NCI-H226 (cell line): ENCODE measurements at regions not wholly inside any gene's neighbourhood (a gene's known extent, or its start where the extent isn't known, plus 50 kb on each side); places are given as distances from the start of the nearest gene placed in this dataset.

Source experiments
- DNase-seq: peaks from one replicate; pipeline ENCODE4 v3.0.0-alpha.2; 2015

DNA sequence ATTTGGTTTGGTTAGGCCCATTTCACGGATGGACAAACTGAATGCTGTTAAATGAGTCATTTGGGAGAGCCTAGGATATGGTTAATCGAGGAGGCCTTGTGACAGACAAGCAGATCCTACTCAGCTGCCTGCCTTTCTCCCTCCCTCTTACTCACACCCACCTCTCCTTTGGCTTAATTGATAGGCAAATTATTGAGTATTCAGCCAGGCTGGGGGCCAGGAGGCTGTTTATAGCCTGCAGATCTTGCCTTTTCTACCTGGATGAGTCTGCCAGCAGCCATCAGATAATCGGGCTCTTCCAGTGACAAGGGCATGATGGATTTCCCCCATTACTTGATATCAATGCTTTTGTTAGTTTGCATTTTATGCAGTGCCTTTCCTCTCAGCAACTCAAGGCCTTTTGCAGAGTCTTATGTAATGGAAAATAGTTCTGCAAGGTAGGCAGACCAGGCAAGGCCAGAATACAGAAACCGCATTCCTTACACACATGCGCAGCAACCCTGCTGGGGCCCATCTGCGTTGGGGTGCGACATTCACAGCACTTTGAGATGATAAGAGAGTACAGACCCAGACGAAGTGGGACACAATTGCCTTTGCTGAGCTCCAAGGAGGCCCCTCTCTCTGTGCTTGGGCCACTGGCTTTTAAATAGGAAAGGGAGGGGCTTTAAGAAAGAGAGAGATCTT, 96.2 kb upstream of the ATP6AP2 start:
- DNase-seq: no peak

DNA sequence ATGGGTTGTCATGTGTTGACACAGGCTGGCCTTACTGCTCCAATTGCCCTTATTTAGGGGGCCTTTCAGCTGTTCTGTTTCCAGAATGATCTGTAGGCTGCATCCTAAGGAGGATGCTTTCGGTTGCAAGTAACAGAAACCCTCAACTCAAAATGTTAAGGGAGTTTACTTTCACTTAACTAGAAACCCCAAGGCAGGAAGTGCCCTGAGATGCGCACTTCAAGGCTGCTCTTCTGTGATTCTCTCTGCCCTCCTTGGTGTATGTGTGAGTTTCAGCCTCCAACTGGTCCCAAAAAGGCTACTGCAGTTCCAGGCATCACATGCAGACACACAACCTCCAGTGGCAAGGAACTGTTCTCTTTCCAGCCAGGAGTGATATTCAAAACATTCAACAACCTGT, 97.3 kb upstream of the ATP6AP2 start:
- no peak for DNase-seq

DNA sequence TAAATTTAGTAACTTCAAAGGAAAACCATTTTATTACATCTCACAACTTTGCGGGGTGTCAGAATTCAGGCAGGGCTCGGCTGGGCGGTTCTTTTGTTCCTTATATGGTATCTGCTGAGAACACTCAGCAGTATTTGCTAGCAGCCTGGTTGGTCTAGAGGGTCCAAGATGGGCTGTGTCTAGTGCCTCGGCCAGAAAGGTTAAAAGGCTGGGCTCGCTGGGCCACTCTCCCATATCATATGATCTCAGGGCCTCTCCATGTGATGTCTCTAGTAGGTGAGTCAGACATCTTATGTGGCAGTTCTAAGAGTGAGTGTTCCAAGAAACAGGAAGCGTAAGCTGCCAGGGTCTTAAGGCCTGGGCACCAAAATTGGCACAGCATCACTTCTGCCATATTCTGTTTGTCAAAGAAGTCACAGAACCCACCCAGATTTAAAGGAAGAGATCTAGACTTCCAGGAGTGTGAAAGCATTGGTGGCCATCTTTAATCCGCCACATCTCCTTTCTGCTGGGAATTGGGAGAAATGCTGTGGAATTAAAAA, 100.9 kb upstream of the ATP6AP2 start:
- no peak for DNase-seq

DNA sequence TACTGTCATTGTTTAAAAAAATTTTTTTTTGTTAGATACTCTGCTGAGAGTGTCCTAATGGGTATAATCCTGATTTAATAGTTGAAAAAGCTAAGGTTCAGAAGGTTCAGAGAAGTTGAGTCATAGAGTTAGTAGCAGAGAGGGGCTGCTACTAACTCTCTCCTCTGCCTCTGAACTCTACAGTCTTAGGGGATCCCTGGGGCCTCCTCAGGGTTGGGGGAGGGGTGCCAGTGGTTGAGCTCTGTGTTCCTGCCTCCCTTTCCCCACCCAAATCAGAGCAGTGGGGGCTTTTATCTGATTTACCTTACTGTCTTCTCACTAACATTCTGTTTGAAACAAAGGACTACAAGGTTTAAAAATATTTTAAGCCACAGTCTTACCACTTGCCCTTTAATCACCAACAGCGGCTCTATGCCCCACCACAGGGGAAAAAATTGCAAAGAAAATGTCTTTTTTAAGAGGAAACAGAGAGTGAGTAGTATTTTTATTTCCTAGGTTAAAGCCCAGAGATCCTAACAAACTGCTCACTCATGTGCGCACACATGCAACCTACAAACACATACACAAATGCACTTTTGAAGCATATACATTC, 102.2 kb upstream of the ATP6AP2 start:
- DNase-seq: no peak

DNA sequence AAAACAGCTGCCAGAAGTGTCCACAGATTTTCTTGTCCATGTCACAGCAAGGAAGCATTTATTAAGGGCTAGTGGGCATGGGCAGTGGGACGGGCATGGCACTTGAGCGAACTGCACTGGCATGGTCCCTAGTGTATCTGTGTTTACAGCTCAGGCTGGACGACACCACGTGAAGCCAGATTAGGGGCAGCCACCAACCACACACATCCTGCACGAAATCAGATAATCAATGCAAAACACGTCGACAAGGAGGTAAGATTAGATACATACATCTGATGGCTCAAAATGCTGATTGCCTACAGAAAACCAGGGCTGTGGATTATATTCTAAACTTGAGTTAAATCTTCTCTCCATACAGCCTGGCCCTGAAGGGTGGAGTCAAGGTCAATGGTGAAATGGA, 103.8 kb upstream of the ATP6AP2 start:
- DNase-seq: no peak

DNA sequence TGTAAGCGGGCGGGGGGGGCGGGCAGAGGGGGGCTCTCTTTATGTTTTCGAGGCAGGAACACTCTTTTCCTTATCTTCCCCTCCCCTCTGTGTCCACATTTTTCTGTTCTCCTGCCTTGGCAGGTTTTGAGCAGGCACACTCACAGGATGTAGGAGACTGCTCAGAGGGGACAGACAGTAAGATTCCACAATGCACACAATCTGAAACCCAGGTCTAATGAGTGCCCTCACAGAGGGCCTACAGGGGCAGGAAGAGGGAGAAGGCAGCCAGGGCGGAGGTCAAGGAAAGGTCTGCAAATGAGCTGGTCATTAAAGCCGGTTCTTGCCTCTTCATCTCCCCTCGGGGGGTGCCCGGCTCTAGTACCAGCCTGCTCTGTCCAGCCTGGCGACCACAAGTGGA, 106.1 kb upstream of the ATP6AP2 start:
- no peak for DNase-seq

DNA sequence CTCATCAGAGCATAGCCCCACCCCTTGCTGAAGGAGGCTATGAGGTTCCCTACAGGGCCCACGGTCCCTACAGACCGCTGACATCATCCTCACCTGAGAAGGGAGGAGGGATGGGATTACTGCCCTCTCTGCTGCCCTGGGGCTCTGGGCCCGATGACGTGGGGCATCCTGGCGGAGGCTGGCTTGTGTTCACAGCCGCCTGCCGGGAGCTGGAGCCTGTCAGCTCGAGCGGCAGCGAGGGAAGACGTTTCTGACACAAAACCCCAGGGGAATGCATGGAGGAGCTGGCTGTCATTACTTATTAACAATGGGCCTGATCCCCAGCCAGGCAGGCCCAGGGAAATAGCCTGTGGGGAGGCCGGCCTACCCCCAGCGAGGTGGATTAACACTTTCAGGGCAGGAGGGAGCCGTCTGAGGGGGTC, 106.6 kb upstream of the ATP6AP2 start:
- no peak for DNase-seq

DNA sequence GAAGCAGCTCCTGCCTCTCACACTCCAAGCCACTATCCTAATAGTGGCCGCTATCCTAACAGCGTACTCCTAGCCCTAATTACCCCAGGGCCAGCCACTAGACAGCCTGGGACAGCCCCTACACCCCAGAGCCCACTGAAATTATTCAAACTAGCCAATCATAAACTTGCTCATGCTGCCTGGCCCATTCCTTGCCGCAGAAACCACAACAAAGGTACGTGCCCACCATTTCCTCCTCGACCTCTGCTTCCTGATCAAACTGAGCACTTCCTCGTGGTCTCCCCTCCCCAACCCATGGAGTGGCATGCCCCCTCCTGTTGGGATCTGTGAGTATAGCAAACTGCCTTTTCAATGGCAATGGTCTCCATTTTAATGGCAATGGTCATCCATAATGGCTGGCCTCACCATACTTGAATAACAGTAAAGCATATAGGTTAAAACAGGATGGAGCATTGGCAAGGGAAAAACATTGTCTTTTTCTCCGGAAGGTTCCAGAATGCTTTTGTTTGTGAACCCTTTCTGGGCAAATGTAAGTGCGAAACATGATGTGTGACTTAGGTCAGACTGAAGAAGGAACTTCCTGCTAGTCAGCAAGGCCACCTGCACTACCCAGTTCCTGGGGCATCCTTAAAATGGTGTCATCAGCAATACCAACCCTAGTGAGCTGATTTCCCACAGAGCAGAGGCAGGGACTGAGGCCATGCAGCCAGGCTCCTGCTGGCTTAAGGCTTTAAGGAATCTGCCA, 107.1 kb upstream of the ATP6AP2 start:
- DNase-seq: no peak

DNA sequence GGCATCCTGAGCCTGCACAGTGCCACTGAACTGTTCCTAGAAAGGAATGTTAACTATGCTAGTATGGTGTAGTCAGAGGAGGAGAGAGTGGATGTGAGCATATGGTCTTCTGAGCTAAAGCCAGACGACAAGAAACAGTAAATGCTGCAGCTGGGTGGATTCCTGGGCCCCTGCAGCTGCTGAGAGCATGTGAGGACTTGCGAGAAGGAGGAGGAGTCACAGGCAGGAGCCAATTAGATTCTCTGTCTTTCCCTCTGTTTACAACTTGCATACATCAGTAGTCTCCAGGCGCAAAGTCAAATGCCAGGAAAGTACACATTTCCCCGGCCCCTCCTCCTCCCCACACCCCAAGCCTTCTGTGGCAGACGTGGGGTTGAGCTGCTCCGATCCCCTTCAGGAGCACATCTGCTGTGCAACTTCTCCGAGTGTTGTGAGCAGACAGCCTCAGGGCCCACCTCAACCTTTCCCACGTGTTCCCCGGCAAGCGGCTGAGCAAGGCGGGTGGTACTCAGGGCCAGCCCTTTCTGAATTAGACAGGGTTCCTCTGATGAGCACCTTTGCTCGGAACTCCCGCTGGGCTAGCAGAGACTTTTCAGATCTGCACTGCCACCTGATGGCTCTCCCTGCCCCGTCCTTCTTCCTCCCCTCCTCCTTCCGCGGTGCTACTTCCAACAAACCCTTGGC, 108.7 kb upstream of the ATP6AP2 start:
- DNase-seq: no peak

DNA sequence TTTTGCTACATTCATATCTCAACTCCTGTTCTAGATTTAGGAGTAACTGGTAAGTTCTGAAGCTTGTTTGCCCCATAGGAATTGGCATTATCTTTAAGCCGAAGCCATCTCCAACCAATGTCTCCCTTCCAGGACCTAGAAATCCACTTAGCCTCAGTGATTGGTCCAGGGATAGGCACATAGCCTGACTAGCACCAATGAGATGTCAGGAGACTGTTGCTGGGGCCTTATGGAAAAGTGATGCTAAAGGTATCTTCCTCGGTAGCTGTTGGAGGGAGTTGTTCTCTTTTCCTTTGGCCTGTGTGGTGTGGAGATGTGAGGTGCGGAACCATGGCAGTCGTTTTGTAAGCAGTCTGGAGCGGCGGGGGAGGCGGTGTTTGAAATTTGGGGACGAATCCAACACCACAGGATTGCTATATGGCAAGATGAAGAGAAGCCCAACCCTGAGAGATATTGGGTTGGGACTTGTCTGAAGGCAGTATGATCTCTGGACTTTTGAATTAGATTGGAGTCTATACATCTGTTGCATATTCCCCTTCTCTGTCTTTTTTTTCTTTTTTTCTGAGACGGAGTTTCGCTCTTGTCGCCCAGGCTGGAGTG, 109.8 kb upstream of the ATP6AP2 start:
- DNase-seq: no peak

DNA sequence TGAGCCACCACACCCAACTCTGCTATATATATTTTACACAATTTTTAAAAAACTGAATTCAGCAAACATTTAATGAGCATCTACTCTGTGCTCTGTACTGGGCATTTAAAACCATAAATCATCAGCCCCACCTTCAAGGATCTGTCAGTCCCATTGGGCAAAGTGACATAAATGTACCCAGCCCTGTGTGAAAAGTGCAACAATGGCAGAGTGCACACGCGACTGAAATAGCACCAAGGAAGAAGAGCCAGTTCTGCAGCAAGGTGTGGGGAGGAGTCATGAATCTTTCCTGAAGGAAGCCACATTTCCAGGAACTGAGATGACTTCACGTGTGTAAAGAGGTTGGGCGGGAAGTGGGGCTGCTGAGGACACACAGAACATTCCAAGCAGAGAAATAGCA, 111.5 kb upstream of the ATP6AP2 start:
- no peak for DNase-seq

DNA sequence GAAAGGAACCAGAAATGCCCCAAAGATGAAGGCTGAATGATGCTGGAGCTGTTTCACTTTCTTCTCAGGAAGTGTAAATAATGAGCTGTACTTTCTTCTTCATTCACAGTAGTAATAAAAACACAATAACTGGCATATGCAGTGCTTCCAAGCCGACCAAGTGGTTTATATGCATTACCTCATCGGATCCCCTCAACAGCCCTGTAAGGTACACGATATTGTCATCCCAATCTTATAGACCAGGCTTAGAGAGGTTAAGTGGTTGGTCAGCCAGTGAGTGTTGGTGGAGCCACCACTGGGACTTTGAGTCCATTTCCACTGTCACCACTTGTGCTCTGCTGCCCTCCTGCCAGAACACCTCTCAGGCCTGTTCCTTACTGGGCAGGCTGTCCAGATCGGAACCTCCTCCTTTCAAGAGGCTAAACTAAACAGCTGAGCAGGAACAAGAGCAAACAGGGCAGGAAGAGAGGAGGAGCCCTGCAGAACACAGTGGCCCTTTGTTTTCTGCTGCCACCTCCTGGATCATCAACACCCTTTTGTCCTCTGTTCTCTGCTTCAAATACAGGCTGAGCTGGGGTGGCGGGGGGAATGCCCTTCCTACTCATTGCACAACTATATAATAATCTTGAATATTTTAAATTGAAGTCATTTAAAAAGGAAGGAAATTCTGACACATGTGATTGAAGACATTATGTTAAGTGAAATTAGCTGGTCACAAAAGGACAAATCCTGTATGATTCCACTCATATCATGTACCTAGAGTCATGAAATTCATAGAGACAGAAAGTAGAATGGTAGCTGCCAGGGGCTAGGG, 112.5 kb upstream of the ATP6AP2 start:
- DNase-seq: no peak

DNA sequence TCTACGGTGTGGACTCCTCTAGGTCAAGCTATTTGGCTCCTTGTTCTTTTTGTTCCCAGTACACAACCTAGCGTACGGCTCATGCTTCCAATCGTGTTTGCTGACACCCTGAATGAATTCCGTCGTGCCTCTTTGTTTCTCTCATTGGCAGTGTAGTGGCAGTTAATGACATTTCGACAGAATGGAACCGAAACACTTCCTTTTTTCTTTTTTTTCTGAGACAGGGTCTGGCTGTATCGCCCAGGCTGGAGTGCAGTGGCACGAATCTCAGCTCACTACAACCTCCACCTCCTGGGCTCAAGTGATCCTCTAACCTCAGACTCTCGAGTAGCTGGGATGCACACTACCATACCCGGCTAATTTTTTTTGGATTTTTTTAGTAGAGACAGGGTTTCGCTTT, 113.3 kb upstream of the ATP6AP2 start:
- no peak for DNase-seq

DNA sequence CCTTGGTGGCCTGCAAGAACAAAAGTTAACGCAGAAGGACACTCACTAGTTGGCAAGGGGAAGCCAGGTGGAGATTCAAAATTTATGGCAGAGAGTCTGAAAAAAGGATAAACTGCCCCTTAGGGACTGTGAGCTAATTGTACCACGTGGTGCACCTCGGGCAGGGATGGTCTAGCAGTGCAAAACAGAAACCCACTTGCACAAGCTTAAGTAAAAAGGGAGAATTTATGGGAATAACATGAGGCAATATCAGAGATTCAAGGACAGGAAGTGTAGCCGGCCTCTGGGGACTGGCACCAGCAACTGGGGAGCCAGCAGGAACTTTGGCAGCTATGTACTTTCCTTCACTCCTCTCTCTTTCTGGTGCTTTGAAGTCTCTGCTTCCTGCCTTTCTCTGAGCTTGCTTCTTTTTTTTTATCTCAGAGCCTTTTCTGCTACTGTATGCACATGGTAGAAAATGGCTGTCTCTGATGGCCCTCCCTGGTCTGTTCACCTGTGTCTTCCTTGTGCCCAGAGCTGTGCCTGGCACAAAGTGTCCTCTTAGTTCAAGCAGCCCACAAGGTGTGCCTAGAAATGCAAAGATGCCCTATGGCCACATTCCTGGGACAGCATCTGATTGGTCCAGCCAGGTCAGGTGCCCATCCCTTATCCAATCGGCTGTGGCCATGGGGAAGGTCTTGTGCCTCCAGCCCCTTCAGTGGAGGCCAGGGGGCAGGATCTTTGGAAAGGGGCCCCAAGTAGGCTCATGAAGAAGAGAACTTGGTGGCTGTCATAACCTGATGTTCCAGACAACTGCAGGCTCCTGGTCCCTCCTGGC, 114.8 kb upstream of the ATP6AP2 start:
- DNase-seq: no peak

DNA sequence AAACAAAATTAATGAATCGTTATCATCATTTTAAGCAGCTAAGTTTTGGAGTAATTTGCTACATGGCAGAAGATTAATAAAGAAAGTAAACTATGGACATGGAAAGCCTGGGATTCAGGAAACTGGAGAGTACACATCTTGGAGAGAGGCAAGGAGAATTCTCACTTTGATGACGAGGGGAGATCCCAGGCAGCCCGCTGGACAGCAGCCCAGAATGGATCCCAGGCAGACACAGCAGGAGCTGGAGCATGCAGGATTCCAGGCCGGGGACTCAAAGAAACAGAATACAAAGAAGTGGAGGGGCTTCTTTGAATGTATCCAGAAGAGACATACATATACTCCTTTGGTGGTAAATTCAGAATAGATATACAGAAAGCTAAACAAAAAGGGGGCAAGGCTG, 118.0 kb upstream of the ATP6AP2 start:
- DNase-seq: no peak

DNA sequence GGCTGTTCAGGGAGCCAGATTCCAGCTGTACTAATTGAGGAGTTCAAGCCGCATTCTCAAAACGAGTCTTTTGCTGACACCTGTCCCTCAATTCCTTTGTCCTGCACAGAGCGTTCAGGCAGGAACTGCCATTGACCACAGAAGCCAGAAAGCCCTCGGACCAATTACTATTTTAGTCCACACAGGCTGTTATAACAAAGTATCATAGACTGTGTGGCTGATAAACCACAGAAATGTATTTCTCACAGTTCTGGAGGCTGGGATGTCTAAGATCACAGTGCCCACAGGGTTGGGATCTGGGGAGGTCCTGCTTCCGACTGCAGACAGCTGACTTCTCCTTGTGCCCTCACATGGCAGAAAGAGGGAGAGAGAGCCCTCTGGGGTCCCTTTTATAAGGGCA, 119.8 kb upstream of the ATP6AP2 start:
- no peak for DNase-seq

DNA sequence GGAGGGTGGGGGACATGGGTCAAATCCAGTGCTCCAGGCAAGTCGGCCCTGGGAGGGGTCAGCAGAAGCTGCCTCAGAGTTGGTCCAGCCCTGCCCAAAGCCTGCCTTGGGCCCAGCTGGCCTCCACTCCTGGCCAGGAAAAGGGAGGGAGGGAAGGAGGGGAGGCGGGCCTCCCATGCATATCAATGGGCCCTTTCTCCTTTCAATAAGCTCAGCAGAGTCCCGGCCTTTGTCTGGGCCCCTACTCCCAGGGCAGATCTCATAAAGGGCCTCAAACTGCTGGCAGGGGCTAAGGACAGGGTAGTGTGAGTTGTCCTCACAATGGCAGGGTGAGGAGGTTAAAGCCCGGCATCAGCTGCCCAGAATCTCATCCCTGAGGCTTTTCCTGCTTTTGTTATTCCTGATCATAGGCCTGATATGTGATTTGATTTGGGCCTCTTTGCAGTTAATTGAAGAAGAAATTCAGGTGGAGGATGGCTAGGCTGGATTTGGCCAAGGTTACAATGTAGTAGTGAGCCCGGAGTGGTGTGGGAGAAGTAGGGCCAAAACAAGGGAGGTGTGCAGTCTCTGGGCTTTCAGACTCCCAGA, 121.1 kb upstream of the ATP6AP2 start:
- DNase-seq: no peak

DNA sequence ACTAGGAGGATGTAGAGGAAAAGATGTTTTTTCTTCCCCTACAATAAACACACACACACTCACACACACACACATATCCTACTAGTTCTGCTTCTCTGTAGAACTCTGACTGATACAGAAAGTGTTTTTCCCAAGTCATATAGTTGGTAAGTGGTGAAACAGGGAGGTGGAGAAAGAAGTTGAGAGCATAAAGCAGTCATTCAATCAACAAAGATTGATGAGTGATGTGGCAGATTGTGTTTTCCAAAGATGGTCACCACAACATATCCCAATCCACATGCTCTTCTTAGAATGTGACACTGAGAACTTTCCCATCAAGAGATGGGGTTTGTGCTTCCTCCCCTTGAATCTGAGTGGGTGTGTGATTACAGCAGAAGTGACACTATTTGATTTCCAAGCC, 123.4 kb upstream of the ATP6AP2 start:
- no peak for DNase-seq

DNA sequence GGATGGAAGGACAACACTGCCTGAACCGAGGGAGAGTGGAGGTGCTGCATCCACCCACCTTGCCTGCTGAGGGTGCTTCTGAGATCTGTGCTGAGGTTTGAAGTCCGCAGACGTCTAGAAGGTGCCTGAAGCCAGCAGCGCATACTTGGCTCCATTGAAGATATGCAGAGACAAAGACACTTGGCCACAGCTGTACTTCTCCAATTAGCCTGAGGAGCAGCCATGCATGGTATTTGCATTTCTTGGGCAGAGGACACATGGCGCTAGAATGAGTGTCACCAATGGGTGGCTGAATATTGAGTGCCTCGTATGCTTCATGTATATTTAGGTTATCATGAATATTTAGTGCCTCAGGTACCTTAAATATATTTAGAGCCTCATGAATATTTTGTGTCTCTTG, 128.7 kb upstream of the ATP6AP2 start:
- DNase-seq: no peak

DNA sequence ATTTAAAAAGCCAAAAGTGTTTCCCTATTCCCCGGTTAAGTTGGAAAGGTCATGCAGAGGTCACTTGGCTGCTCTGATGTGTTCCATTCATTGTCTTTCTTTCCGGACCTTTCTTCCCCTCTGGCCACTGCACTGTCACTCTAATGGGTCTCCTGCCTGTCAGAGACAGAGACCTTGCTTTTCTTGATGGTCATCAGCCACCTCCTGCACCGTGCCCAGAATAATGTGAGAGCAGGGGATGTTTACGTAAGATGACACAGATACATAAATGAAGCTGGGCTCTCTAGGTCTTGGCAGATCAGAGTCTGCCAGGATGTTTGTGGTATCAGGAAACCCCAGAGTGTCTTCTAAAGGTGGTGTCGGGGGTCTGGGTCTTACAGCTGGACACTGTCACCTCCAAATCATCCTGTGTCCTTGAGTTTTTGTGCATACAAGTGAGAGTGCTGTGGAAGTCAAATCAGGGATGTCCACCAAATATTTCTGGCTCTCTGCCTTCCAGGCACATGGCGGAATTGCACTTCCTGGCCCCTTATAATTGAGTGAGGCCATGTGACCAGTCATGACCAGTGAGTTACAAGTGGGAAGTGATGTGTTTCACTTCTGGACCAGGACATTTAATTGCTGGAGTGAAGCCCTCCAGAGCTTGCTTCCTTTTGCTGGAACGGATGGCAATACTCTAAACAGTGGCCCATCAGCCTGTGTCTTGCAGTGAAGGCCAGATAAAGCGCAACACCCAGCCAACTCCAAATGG, 130.6 kb upstream of the ATP6AP2 start:
- no peak for DNase-seq
